HepG2 (cell line): ENCODE measurements at regions not wholly inside any gene's neighbourhood (a gene's known extent, or its start where the extent isn't known, plus 50 kb on each side); places are given as distances from the start of the nearest gene placed in this dataset.

Experiments used
- ATAC-seq: fragments of 200-7000 bp; cut with Tn5 transposase; 3 replicates; pipeline ENCODE4 v1.9.1; 2020; ENCODE audit warnings: mild to moderate bottlenecking, moderate library complexity
- BruUV-seq: library from RNA; stranded (reverse); fragments of 400-500 nt; replicated peaks from 2 replicates; lab custom pipeline; 2021; lab: Mats Ljungman, UMichigan
- CTCF ChIA-PET: fragments of 300-600 bp; formaldehyde crosslinking; extraction: SDS; loops from one replicate; lab custom pipeline; 2021; ENCODE audit warnings: low total read pairs, inconsistent platforms, low intra/inter-chr PET ratio; lab: Yijun Ruan, JAX
- POLR2A ChIA-PET: fragments of 350-600 bp; sonication (Branson Sonifier 250); formaldehyde crosslinking; loops from one replicate; lab custom pipeline; 2020; ENCODE audit warnings: antibody characterized with exemption, inconsistent platforms; lab: Yijun Ruan, JAX
- DNase-seq: peaks from one replicate; pipeline ENCODE4 v3.0.0-alpha.2; 2015; ENCODE audit warnings: low spot score
- FAIRE-seq: peaks from 3 replicates; lab custom pipeline; 2011; peaks lifted over from hg19 to GRCh38; lab: Jason Lieb, UNC
- H2AFZ ChIP-seq: one replicate; pipeline ENCODE4 v1.6.1; 2011; ENCODE audit warnings: low read length, inconsistent platforms
- H3K27ac ChIP-seq: fragments of 300-600 bp; 3 replicates; pipeline ENCODE4 v1.8.0; 2011; ENCODE audit warnings: mixed run types, mild to moderate bottlenecking, mixed read lengths, low read length, inconsistent platforms; ENCODE audit not compliant: insufficient read depth; ENCODE audit errors: extremely low read length
- H3K27me3 ChIP-seq, 2 experiments: fragments of 200-600 bp in 1 of 2; 2 replicates in 1 of 2; 3 replicates in 1 of 2; pipeline versions ENCODE4 v1.6.0 to v1.8.0; 2011; ENCODE audit warnings: low read length in 2 of 2, mild to moderate bottlenecking in 2 of 2, moderate library complexity in 2 of 2, inconsistent platforms in 1 of 2; ENCODE audit not compliant: insufficient read depth in 2 of 2, control insufficient read depth in 1 of 2
- H3K36me3 ChIP-seq, 2 experiments: fragments of 200-600 bp in 1 of 2; replicated peaks in 1 of 2; 2 replicates in 1 of 2; 3 replicates in 1 of 2; pipeline versions ENCODE4 v1.5.1 to v1.8.0; 2011; ENCODE audit warnings: low read length in 2 of 2, inconsistent platforms in 1 of 2; ENCODE audit not compliant: insufficient read depth in 2 of 2, control insufficient read depth in 1 of 2
- H3K4me1 ChIP-seq: 2 replicates; pipeline ENCODE4 v1.5.1; 2012; ENCODE audit warnings: low read length, inconsistent platforms; ENCODE audit not compliant: insufficient read depth
- H3K4me2 ChIP-seq: 2 replicates; pipeline ENCODE4 v1.6.0; 2011; ENCODE audit warnings: low read depth, low read length, inconsistent platforms
- H3K4me3 ChIP-seq, 3 experiments: fragments of 200-600 bp in 1 of 3; sonication (generic), shearing (Covaris generic) in 1 of 3; replicated peaks in 1 of 3; 2 replicates each; pipeline ENCODE4 v1.5.1; 2011 to 2016; ENCODE audit warnings: low read length in 3 of 3, inconsistent platforms in 2 of 3, low read depth in 2 of 3, mild to moderate bottlenecking in 2 of 3, control low read depth in 1 of 3, mixed read lengths in 1 of 3; ENCODE audit not compliant: insufficient read depth in 1 of 3
- H3K79me2 ChIP-seq: one replicate; pipeline ENCODE4 v1.6.1; 2011; ENCODE audit warnings: low read length, inconsistent platforms; ENCODE audit not compliant: insufficient read depth
- H3K9ac ChIP-seq: 2 replicates; pipeline ENCODE4 v1.6.0; 2011; ENCODE audit warnings: mild to moderate bottlenecking, low read depth, low read length, inconsistent platforms; ENCODE audit not compliant: insufficient read depth
- H3K9me3 ChIP-seq: 2 replicates; pipeline ENCODE4 v1.5.1; 2012; ENCODE audit warnings: mild to moderate bottlenecking, low read length
- H4K20me1 ChIP-seq: 2 replicates; pipeline ENCODE4 v1.6.0; 2011; ENCODE audit warnings: inconsistent platforms, mild to moderate bottlenecking, low read length, moderate library complexity; ENCODE audit not compliant: insufficient read depth
- FOXA3 ChIP-seq: IDR thresholded peaks from 2 replicates; pipeline ENCODE4 v1.6.1; 2016; ENCODE audit warnings: missing genetic modification reagents, missing compliant biosample characterization
- MYC ChIP-seq: sonication (generic); formaldehyde crosslinking; IDR thresholded peaks from 2 replicates; pipeline ENCODE4 v1.9.0; 2021; ENCODE audit warnings: missing genetic modification reagents, borderline replicate concordance
- ZNF790 ChIP-seq: sonication (generic); formaldehyde crosslinking; IDR thresholded peaks from 2 replicates; pipeline ENCODE4 v1.8.0; 2022; ENCODE audit warnings: missing genetic modification reagents, mild to moderate bottlenecking, borderline replicate concordance
- ZSCAN12 ChIP-seq: sonication (generic); formaldehyde crosslinking; IDR thresholded peaks from 2 replicates; pipeline ENCODE4 v1.9.0; 2021; ENCODE audit warnings: mild to moderate bottlenecking, missing genetic modification reagents
- WGBS: methylation state at CpG from one replicate; pipeline ENCODE4 v1.1.6; 2017; ENCODE audit warnings: low lambda C conversion rate; 5-methylcytosine and 5-hydroxymethylcytosine counted together
- in situ Hi-C: cut with HindIII; loops from 2 replicates; pipeline ENCODE4 v1.10.0; 2017; ENCODE audit warnings: low pct_unique_long_range_greater_than_20kb; ENCODE audit not compliant: extremely low pct_ligation_motif_present
- intact Hi-C: fragments of 100-400 bp; cut with micrococcal nuclease; formaldehyde crosslinking; loops from one replicate; pipeline ENCODE4 v1.10.0; 2022; ENCODE audit not compliant: unreplicated experiment
- TF ChIP-seq, protein P1 (sequence below): IDR thresholded peaks from 2 replicates; pipeline ENCODE4 v1.6.1; 2016; ENCODE audit warnings: low read depth
- TF ChIP-seq, protein P2 (sequence below): sonication (generic); formaldehyde crosslinking; IDR thresholded peaks from 2 replicates; pipeline ENCODE4 v1.4.0; 2020; ENCODE audit warnings: missing genetic modification reagents

DNA sequence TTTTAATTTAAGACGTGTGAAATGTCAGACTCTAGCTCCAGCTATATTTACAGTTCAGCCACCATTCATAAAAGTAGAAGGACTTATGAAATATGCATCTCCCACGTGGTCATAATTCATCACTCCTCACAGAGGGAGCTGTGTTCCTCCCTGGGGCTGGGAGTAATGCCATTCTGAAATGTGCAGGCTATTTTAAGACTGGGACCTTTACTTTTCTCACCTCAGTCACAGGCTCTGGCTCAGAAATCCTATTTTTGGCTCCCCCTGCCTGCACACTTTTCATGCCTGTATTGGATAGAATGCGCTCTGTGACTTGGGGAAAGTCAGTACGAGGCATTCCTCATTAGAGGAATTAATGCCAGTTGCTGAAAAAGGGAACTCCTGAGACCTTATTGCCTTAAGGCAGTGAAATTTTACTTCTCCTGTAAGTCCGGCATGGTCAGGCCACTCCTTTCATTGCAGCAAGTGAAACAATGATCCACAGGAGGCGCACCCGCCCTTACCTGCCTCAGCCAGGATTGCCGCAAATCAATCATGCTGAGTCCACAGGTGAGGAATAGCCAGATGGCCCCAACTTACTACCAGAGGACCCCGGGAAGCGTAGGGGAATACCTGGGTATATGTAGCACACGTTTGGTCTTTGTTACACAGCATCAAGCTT, 1133.2 kb upstream of the TMEM132C start:
- TF ChIP-seq, protein P1, sequence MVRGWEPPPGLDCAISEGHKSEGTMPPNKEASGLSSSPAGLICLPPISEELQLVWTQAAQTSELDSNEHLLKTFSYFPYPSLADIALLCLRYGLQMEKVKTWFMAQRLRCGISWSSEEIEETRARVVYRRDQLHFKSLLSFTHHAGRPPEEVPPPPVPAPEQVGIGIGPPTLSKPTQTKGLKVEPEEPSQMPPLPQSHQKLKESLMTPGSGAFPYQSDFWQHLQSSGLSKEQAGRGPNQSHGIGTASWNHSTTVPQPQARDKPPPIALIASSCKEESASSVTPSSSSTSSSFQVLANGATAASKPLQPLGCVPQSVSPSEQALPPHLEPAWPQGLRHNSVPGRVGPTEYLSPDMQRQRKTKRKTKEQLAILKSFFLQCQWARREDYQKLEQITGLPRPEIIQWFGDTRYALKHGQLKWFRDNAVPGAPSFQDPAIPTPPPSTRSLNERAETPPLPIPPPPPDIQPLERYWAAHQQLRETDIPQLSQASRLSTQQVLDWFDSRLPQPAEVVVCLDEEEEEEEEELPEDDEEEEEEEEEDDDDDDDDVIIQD (CRISPR knock-in tag) = no peak
- no peak for TF ChIP-seq ZSCAN12 (CRISPR knock-in tag)
- TF ChIP-seq, protein P2, sequence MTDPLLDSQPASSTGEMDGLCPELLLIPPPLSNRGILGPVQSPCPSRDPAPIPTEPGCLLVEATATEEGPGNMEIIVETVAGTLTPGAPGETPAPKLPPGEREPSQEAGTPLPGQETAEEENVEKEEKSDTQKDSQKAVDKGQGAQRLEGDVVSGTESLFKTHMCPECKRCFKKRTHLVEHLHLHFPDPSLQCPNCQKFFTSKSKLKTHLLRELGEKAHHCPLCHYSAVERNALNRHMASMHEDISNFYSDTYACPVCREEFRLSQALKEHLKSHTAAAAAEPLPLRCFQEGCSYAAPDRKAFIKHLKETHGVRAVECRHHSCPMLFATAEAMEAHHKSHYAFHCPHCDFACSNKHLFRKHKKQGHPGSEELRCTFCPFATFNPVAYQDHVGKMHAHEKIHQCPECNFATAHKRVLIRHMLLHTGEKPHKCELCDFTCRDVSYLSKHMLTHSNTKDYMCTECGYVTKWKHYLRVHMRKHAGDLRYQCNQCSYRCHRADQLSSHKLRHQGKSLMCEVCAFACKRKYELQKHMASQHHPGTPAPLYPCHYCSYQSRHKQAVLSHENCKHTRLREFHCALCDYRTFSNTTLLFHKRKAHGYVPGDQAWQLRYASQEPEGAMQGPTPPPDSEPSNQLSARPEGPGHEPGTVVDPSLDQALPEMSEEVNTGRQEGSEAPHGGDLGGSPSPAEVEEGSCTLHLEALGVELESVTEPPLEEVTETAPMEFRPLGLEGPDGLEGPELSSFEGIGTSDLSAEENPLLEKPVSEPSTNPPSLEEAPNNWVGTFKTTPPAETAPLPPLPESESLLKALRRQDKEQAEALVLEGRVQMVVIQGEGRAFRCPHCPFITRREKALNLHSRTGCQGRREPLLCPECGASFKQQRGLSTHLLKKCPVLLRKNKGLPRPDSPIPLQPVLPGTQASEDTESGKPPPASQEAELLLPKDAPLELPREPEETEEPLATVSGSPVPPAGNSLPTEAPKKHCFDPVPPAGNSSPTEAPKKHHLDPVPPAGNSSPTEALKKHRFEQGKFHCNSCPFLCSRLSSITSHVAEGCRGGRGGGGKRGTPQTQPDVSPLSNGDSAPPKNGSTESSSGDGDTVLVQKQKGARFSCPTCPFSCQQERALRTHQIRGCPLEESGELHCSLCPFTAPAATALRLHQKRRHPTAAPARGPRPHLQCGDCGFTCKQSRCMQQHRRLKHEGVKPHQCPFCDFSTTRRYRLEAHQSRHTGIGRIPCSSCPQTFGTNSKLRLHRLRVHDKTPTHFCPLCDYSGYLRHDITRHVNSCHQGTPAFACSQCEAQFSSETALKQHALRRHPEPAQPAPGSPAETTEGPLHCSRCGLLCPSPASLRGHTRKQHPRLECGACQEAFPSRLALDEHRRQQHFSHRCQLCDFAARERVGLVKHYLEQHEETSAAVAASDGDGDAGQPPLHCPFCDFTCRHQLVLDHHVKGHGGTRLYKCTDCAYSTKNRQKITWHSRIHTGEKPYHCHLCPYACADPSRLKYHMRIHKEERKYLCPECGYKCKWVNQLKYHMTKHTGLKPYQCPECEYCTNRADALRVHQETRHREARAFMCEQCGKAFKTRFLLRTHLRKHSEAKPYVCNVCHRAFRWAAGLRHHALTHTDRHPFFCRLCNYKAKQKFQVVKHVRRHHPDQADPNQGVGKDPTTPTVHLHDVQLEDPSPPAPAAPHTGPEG = no peak
- no peak for TF ChIP-seq ZNF790 (CRISPR knock-in tag)
- no peak for TF ChIP-seq FOXA3 (CRISPR knock-in tag)
- no peak for TF ChIP-seq MYC (CRISPR knock-in tag)
- TF ChIP-seq, all 625 proteins: peak for 0
- ChIA-PET POLR2A (no interaction called here), CTCF (no interaction called here)
- H3K79me2 ChIP-seq = no peaks in the 10 kb centered on the region
- no peaks in the 10 kb centered on the region for H3K4me1 ChIP-seq
- ATAC-seq = no peak
- no peak for DNase-seq
- no peak overlapping the region for H3K4me2 ChIP-seq
- no peaks in the 10 kb centered on the region for H3K9me3 ChIP-seq
- no peak for FAIRE-seq
- intact Hi-C loops (no loop called here), in situ Hi-C loops (no loop called here)
- no peak overlapping the region for H3K4me3 ChIP-seq
- H3K27ac ChIP-seq = no peak overlapping the region
- WGBS = 40% methylated on average over 11 of the region's 11 CpGs
- H3K36me3 ChIP-seq = no peaks in the 10 kb centered on the region
- H3K27me3 ChIP-seq = no peaks in the 10 kb centered on the region
- H3K9ac ChIP-seq = no peak overlapping the region
- H4K20me1 ChIP-seq = no peaks in the 10 kb centered on the region
- BruUV-seq = no TSS peak
- H2AFZ ChIP-seq = no peak overlapping the region
